ENCODE measurements at regions not wholly inside any gene's neighbourhood (a gene's known extent, or its start where the extent isn't known, plus 50 kb on each side); places are given as distances from the start of the nearest gene placed in this dataset.

DNA sequence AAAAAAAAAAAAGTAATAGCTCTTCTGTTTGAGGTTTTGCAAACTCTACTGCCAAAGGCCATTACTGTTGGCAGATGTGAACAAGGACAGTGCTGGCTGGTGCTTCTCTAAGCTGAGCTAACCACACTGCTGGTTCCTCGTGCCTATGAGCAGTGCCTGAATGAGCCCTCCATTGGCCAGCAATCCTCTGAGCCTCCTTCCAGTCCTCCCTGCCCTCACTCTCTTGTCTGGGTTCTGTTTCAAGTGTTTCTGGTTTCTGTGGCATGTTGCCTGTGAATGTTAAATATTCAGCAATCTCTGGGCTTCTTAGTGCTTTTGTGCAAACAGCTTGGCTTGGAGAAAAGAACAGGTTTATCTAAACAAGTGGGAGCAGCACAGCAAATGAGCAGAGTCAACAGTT is 161.3 kb upstream of the AUTS2 start:
- TF ChIP-seq, protein P1, sequence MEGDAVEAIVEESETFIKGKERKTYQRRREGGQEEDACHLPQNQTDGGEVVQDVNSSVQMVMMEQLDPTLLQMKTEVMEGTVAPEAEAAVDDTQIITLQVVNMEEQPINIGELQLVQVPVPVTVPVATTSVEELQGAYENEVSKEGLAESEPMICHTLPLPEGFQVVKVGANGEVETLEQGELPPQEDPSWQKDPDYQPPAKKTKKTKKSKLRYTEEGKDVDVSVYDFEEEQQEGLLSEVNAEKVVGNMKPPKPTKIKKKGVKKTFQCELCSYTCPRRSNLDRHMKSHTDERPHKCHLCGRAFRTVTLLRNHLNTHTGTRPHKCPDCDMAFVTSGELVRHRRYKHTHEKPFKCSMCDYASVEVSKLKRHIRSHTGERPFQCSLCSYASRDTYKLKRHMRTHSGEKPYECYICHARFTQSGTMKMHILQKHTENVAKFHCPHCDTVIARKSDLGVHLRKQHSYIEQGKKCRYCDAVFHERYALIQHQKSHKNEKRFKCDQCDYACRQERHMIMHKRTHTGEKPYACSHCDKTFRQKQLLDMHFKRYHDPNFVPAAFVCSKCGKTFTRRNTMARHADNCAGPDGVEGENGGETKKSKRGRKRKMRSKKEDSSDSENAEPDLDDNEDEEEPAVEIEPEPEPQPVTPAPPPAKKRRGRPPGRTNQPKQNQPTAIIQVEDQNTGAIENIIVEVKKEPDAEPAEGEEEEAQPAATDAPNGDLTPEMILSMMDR (IDR thresholded peaks at IDR 0.05): no peak
- no peak for TF ChIP-seq POLR2A (IDR thresholded peaks at IDR 0.05)
